WTC11 (cell line): ENCODE measurements at regions not wholly inside any gene's neighbourhood (a gene's known extent, or its start where the extent isn't known, plus 50 kb on each side); places are given as distances from the start of the nearest gene placed in this dataset.

ENCODE experiments used
- ATAC-seq: fragments of 200-7000 bp; cut with Tn5 transposase; 2 replicates; pipeline ENCODE4 v1.10.0; 2021; ENCODE audit warnings: mild to moderate bottlenecking, moderate library complexity
- CTCF ChIA-PET: fragments of 300-600 bp; sonication (Branson Sonifier 250); formaldehyde crosslinking; loops from one replicate; lab custom pipeline; 2021; ENCODE audit warnings: antibody characterized with exemption; lab: Charles Lee
- POLR2A ChIA-PET: fragments of 350-600 bp; sonication (Branson Sonifier 250); formaldehyde crosslinking; loops from one replicate; lab custom pipeline; 2021; ENCODE audit warnings: antibody characterized with exemption; lab: Charles Lee
- DNase-seq: peaks from one replicate; pipeline ENCODE4 v3.0.0; 2021; ENCODE audit warnings: low spot score
- H3K27ac Mint-ChIP-seq: 2 replicates; pipeline ENCODE4 v1.8.0; 2021; ENCODE audit warnings: mixed read lengths
- H3K27me3 Mint-ChIP-seq: 2 replicates; pipeline ENCODE4 v1.8.0; 2021; ENCODE audit warnings: low read depth, mild to moderate bottlenecking, moderate library complexity, mixed read lengths
- H3K36me3 Mint-ChIP-seq: 2 replicates; pipeline ENCODE4 v1.8.0; 2021; ENCODE audit warnings: mixed read lengths
- H3K4me1 Mint-ChIP-seq: 2 replicates; pipeline ENCODE4 v1.8.0; 2022; ENCODE audit warnings: mixed read lengths
- H3K4me3 Mint-ChIP-seq: 2 replicates; pipeline ENCODE4 v1.8.0; 2021; ENCODE audit warnings: mild to moderate bottlenecking, moderate library complexity, mixed read lengths
- H3K9me3 Mint-ChIP-seq: 2 replicates; pipeline ENCODE4 v1.8.0; 2021; ENCODE audit warnings: mixed read lengths
- ATF6 ChIP-seq: sonication (generic); formaldehyde crosslinking; IDR thresholded peaks from 2 replicates; pipeline ENCODE4 v1.8.1; 2023; ENCODE audit warnings: mild to moderate bottlenecking, missing genetic modification reagents
- CREM ChIP-seq: sonication (generic); formaldehyde crosslinking; IDR thresholded peaks from 2 replicates; pipeline ENCODE4 v1.8.1; 2022; ENCODE audit warnings: mild to moderate bottlenecking, missing genetic modification reagents, moderate library complexity
- ETV6 ChIP-seq: sonication (generic); formaldehyde crosslinking; IDR thresholded peaks from 2 replicates; pipeline ENCODE4 v1.8.1; 2022; ENCODE audit warnings: mild to moderate bottlenecking, missing genetic modification reagents
- FOXK1 ChIP-seq: sonication (generic); formaldehyde crosslinking; IDR thresholded peaks from 2 replicates; pipeline ENCODE4 v1.8.0; 2022; ENCODE audit warnings: mild to moderate bottlenecking, moderate library complexity, missing genetic modification reagents
- GRHL2 ChIP-seq: fragments of 250-450 bp; sonication (Bioruptor Pico); IDR thresholded peaks from 2 replicates; pipeline ENCODE4 v1.8.0; 2022; ENCODE audit warnings: mild to moderate bottlenecking, moderate library complexity; ENCODE audit not compliant: insufficient replicate concordance, severe bottlenecking
- GTF2I ChIP-seq: fragments of 250-450 bp; sonication (Bioruptor Pico); conservative IDR thresholded peaks from 2 replicates; pipeline ENCODE4 v1.4.0; 2021; ENCODE audit warnings: mild to moderate bottlenecking
- MXD4 ChIP-seq: fragments of 250-450 bp; sonication (Bioruptor Pico); IDR thresholded peaks from 2 replicates; pipeline ENCODE4 v1.8.0; 2021; ENCODE audit warnings: mild to moderate bottlenecking, moderate library complexity, borderline replicate concordance
- NR2C2 ChIP-seq: sonication (generic); formaldehyde crosslinking; IDR thresholded peaks from 2 replicates; pipeline ENCODE4 v1.8.0; 2022; ENCODE audit warnings: mild to moderate bottlenecking, missing genetic modification reagents
- NR3C1 ChIP-seq: sonication (generic); formaldehyde crosslinking; conservative IDR thresholded peaks from 2 replicates; pipeline ENCODE4 v1.8.1; 2023; ENCODE audit warnings: low read depth, mild to moderate bottlenecking, missing genetic modification reagents
- SMAD3 ChIP-seq: sonication (generic); formaldehyde crosslinking; IDR thresholded peaks from 2 replicates; pipeline ENCODE4 v1.8.0; 2022; ENCODE audit warnings: missing genetic modification reagents, mild to moderate bottlenecking, borderline replicate concordance
- TCF7 ChIP-seq: sonication (generic); formaldehyde crosslinking; IDR thresholded peaks from 2 replicates; pipeline ENCODE4 v1.8.0; 2022; ENCODE audit warnings: mild to moderate bottlenecking, low read depth, missing genetic modification reagents, moderate library complexity
- TP53 ChIP-seq: sonication (generic); formaldehyde crosslinking; IDR thresholded peaks from 2 replicates; pipeline ENCODE4 v1.8.1; 2023; ENCODE audit warnings: mild to moderate bottlenecking, missing genetic modification reagents
- ZNF232 ChIP-seq: sonication (generic); formaldehyde crosslinking; IDR thresholded peaks from 2 replicates; pipeline ENCODE4 v1.8.0; 2022; ENCODE audit warnings: mild to moderate bottlenecking, missing genetic modification reagents
- ZNF263 ChIP-seq: sonication (generic); formaldehyde crosslinking; IDR thresholded peaks from 2 replicates; pipeline ENCODE4 v1.8.1; 2022; ENCODE audit warnings: low read depth, mild to moderate bottlenecking, moderate library complexity, missing genetic modification reagents
- ZNF512 ChIP-seq: sonication (generic); formaldehyde crosslinking; IDR thresholded peaks from 2 replicates; pipeline ENCODE4 v1.8.1; 2022; ENCODE audit warnings: missing genetic modification reagents, borderline replicate concordance
- TF ChIP-seq, protein P1 (sequence below): sonication (generic); formaldehyde crosslinking; IDR thresholded peaks from 2 replicates; pipeline ENCODE4 v1.8.1; 2023; ENCODE audit warnings: mild to moderate bottlenecking, missing genetic modification reagents, moderate library complexity
- TF ChIP-seq, protein P2 (sequence below): fragments of 250-450 bp; sonication (Bioruptor Pico); IDR thresholded peaks from 2 replicates; pipeline ENCODE4 v1.9.0; 2021; ENCODE audit warnings: moderate library complexity, mild to moderate bottlenecking, inconsistent platforms, borderline replicate concordance
- TF ChIP-seq, protein P3 (sequence below): sonication (generic); formaldehyde crosslinking; IDR thresholded peaks from 2 replicates; pipeline ENCODE4 v1.8.0; 2022; ENCODE audit warnings: mild to moderate bottlenecking, missing genetic modification reagents
- TF ChIP-seq, protein P4 (sequence below): fragments of 250-450 bp; sonication (Bioruptor Pico); IDR thresholded peaks from 2 replicates; pipeline ENCODE4 v1.8.0; 2021; ENCODE audit warnings: mild to moderate bottlenecking

DNA sequence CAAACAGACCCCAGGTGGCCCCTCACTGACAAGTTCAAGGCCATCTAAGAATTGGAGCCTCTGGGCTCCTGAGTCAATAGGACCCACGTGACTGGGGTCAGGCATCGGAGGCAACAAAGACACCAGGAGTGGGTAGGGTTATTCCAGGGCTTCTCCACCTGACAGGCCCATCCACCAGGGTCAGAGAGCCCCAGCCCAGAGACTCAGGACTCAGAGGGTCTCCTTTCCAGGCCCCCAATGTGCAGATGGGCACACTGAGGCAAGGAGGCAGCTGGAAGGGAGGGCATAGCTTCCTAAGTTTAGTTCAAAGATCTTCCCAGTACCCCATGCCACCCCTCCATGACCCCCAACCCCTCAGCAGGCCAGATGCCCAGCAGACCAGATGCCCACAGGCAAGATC lies 388.6 kb downstream of the MATN1 start:
- ChIA-PET CTCF (interaction anchor here (0.8 to 2.5 kb wide), 2 partner anchors 46 to 102 kb away, joined by 3 to 14 read pairs; no protein-coding TSS in a partner anchor), POLR2A (interaction anchor here (0.6 kb wide), 1 partner anchor 29 kb away, joined by 3 read pairs; no protein-coding TSS in a partner anchor)
- H3K36me3 Mint-ChIP-seq, result no peaks in the 10 kb centered on the region
- H3K9me3 Mint-ChIP-seq, result no peaks in the 10 kb centered on the region
- H3K27me3 Mint-ChIP-seq, result no peaks in the 10 kb centered on the region
- no peak overlapping the region for H3K4me3 Mint-ChIP-seq
- no peak for DNase-seq
- TF ChIP-seq ZNF232, result no peak
- TF ChIP-seq, protein P1, sequence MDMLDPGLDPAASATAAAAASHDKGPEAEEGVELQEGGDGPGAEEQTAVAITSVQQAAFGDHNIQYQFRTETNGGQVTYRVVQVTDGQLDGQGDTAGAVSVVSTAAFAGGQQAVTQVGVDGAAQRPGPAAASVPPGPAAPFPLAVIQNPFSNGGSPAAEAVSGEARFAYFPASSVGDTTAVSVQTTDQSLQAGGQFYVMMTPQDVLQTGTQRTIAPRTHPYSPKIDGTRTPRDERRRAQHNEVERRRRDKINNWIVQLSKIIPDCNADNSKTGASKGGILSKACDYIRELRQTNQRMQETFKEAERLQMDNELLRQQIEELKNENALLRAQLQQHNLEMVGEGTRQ (CRISPR knock-in tag), result no peak
- TF ChIP-seq, protein P2, sequence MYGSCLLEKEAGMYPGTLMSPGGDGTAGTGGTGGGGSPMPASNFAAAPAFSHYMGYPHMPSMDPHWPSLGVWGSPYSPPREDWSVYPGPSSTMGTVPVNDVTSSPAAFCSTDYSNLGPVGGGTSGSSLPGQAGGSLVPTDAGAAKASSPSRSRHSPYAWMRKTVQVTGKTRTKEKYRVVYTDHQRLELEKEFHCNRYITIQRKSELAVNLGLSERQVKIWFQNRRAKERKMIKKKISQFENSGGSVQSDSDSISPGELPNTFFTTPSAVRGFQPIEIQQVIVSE (CRISPR knock-in tag), result no peak
- TF ChIP-seq ZNF263 (CRISPR knock-in tag), result no peak
- TF ChIP-seq ATF6 (CRISPR knock-in tag), result no peak
- TF ChIP-seq MXD4 (CRISPR knock-in tag), result no peak
- no peak for TF ChIP-seq GRHL2 (CRISPR knock-in tag)
- TF ChIP-seq FOXK1 (CRISPR knock-in tag), result no peak
- TF ChIP-seq, protein P3, sequence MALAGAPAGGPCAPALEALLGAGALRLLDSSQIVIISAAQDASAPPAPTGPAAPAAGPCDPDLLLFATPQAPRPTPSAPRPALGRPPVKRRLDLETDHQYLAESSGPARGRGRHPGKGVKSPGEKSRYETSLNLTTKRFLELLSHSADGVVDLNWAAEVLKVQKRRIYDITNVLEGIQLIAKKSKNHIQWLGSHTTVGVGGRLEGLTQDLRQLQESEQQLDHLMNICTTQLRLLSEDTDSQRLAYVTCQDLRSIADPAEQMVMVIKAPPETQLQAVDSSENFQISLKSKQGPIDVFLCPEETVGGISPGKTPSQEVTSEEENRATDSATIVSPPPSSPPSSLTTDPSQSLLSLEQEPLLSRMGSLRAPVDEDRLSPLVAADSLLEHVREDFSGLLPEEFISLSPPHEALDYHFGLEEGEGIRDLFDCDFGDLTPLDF (CRISPR knock-in tag), result no peak
- TF ChIP-seq TP53 (CRISPR knock-in tag), result no peak
- no peak overlapping the region for H3K27ac Mint-ChIP-seq
- ATAC-seq, result no peak
- no peaks in the 10 kb centered on the region for H3K4me1 Mint-ChIP-seq

DNA sequence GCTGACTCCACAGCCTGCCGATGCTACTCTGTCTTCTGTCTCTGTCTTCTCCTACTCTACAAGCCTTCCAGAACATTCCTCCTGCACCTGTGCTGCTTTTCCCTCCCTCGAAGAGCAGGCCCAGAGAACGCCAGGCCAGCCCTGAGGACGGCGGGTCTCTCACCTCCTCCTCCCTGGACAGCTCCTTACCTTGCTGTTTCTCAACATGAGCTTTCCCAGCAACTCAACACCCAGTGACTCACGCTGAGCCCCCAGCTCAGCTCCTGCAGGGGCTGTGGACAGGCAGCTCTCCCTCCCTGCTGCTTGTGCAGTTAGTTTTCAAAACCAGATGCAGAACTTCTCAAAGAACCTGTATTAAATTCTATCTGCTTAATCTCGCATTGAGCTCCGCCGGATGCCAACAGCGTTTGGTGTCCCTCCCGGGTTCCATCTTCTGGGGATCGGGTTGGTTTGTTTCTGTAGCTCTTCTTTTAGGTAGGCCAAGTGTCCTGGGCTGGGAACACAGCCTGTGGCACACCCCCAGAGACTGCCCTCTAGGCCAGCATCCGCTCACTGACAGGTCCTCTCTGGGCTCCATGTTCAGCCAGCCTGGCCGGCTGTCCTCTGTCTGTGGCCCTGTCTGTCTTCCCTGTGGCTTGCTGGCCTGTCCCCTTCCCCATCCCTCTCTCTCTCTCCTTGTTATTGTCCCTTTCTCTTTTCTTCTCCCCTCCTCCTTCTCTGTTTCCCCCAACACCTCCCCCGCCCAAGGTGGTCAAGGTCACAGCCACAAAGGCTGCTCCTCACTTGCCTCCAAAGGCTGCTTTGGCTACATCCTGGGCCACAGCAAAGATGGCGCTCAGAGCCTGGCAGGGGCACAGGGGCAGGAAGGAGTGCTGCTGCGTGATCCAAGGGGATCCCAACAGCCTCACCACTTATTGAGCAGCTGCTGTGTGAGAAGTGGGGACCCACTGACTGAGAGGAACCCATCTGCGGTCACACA lies 391.0 kb downstream of the MATN1 start:
- H3K36me3 Mint-ChIP-seq, result no peaks in the 10 kb centered on the region
- DNase-seq (no peak), ATAC-seq (no peak)
- CTCF ChIA-PET, result interaction anchor here (1.2 kb wide), 1 partner anchor 48 kb away, joined by 5 read pairs; no protein-coding TSS in a partner anchor
- POLR2A ChIA-PET, result no interaction called here
- H3K27me3 Mint-ChIP-seq, result no peaks in the 10 kb centered on the region
- no peak overlapping the region for H3K4me3 Mint-ChIP-seq
- H3K4me1 Mint-ChIP-seq, result no peaks in the 10 kb centered on the region
- H3K27ac Mint-ChIP-seq, result no peak overlapping the region
- no peaks in the 10 kb centered on the region for H3K9me3 Mint-ChIP-seq
- TF ChIP-seq ZNF263 (CRISPR knock-in tag) (no peak), NR3C1 (CRISPR knock-in tag) (no peak), CREM (CRISPR knock-in tag) (no peak), ETV6 (CRISPR knock-in tag) (no peak), TCF7 (CRISPR knock-in tag) (no peak), ZNF512 (no peak), GTF2I (no peak), NR2C2 (no peak), ATF6 (CRISPR knock-in tag) (no peak), SMAD3 (CRISPR knock-in tag) (no peak)
- TF ChIP-seq, protein P4, sequence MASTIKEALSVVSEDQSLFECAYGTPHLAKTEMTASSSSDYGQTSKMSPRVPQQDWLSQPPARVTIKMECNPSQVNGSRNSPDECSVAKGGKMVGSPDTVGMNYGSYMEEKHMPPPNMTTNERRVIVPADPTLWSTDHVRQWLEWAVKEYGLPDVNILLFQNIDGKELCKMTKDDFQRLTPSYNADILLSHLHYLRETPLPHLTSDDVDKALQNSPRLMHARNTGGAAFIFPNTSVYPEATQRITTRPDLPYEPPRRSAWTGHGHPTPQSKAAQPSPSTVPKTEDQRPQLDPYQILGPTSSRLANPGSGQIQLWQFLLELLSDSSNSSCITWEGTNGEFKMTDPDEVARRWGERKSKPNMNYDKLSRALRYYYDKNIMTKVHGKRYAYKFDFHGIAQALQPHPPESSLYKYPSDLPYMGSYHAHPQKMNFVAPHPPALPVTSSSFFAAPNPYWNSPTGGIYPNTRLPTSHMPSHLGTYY (CRISPR knock-in tag), result no peak
